GM19438 (cell line): ENCODE measurements at regions not wholly inside any gene's neighbourhood (a gene's known extent, or its start where the extent isn't known, plus 50 kb on each side); places are given as distances from the start of the nearest gene placed in this dataset.
"Not testable (repeated sequence)": the region's sequence is repeated elsewhere in the genome, so short reads cannot be mapped to it uniquely, and the experiment has no call there.

Experiments
- ATAC-seq: cut with Tn5 transposase; IDR thresholded peaks from one replicate; pipeline ENCODE4 v1.9.1; 2021; ENCODE audit warnings: low read depth; ENCODE audit not compliant: unreplicated experiment

DNA sequence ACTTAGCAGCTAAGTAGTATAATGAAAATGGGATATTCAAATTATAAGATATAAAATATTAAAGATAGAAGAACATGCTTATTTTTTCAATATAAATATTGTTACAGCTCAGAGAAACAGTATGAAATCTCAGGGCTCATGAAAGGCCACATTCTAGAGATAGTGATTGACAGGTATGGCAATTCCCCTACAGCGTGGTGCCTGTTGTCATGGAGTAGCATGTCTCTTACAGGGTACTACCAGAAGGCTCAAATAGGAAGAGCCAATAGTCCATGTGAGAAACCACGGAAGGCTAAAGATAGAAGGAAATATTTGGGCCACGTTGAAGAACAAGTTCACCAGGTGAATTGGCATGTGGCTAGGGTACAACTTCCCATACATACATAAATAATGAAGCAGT is 522.9 kb upstream of the ZNF337 start:
- ATAC-seq, result not testable (repeated sequence)

DNA sequence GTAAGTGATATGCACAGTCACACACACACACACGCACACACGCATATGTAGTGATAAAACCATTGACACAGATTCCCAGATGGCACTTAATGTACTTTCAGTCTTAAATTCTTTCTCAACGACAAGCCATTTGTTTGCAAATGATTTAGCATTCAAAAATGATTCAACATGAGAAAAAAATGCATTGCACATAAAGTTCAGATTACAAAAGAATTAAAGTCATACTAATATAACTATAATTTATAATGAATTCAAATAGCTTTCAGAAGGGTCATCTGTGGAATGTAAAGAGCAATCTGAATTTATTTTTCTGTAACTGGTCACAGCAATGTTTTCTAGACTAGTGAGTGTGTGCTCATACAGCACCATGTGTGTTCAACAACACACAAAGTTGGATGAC is 521.6 kb upstream of the ZNF337 start:
- ATAC-seq, result no peak

DNA sequence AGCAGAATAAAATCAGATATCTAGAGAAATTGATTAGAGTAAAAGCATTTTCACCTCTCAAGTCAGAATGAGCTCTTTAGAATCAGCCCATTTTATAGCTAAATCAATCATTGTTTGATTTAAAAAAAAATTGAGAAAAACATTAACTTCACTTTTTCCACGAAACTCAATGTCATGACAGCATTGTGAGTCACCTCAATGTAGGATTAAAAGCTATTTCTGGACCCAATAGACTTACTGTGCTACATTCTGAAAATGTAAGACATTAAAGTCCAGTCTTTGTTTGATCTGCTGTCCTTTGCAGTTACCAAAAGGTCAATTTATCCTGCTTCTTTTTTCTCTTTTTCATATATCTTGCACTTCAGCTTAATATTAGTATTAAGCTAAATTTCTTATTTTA is 519.4 kb upstream of the ZNF337 start:
- no peak for ATAC-seq

DNA sequence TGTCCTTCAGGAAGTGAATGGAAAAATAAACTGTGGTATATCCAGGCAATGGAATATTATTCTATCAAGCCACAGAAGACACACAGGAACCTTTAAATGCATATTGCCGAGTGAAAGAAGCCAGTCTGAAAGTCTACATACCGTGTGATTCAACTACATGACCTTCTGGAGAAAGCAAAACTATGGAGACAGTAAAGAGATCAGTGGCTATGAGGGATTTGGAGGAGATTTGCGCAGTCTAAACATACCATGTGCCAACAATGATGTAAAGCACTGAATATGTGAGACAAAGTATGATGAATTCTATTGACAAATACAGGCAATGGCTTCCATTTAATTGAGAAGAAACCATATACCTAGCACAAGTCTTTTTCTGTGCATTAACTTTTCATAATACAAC is 518.3 kb upstream of the ZNF337 start:
- ATAC-seq, result no peak

DNA sequence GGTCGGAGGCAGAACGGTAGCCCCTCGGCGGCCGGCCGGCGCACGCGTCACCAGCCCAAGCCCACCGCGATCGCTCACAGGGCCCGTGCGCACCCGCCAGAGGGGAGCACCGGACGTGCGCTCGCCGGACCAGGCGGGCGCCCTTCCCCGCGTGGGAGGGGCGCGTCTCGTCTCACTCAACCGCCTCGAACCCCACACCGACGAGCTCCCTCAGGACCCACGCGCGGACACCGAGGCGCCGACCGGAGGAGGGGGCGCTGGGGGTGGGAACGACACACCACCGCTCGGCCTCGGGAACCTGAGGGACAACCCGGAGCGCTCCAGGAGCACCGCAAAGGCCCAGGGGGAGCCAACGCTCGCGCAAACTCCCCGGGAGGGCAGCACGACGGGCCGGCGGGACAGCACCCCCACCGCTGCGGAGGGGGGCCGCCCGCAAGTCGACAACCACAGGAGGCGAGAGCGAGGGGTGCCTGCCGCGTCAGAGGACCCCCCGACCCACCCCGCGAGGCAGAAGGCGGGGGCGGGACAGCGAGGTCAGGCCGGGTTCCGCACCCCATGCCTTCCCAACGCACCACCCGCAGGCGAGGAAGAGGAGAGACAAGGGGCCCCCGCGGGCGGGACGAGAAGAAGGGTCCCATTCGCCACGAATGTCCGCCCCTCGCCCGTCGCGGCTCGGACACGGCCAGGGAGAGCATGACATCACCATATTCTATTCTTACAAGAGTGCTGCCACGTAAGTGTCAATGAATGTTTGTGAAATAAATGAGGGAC is 512.7 kb upstream of the ZNF337 start:
- ATAC-seq, result no peak

GRCh38 chr20:26208296-26209091 is 511.8 kb upstream of the ZNF337 start:
- no peak for ATAC-seq

GRCh38 chr20:26207967-26208295 is 511.3 kb upstream of the ZNF337 start:
- not testable (repeated sequence) for ATAC-seq

- ATAC-seq, result no peak
Measured at GRCh38 chr20:26207237-26207966, 510.7 kb upstream of the ZNF337 start.

- no peak for ATAC-seq
Measured at GRCh38 chr20:26205350-26205749, 508.7 kb upstream of the ZNF337 start.

- ATAC-seq, result not testable (repeated sequence)
Measured at GRCh38 chr20:26201026-26201425, 504.4 kb upstream of the ZNF337 start.

DNA sequence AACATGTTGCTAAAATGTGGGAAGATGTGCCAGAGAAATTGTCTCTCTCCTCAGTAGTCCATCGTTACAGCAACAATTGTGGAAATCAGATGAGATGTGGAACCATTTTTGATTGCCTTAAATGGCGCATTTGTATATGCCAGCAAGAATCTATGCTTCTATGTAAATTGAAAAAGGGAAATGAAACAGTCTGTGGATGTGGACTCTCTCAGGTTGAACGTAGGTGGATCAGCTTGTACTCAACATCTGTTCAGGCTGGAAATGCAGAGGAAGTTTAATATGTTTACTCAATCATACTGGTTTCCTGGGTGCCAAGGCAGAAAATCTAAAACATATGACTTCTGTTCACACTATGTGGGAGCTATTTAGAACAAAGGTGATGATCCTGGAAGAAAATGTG is 490.7 kb upstream of the ZNF337 start:
- not testable (repeated sequence) for ATAC-seq

- ATAC-seq, result not testable (repeated sequence)
Measured at GRCh38 chr20:26183720-26184119, 487.1 kb upstream of the ZNF337 start.

- ATAC-seq, result not testable (repeated sequence)
Measured at GRCh38 chr20:26181364-26181763, 484.7 kb upstream of the ZNF337 start.

GRCh38 chr20:26171875-26172274 is 475.2 kb upstream of the ZNF337 start:
- not testable (repeated sequence) for ATAC-seq

DNA sequence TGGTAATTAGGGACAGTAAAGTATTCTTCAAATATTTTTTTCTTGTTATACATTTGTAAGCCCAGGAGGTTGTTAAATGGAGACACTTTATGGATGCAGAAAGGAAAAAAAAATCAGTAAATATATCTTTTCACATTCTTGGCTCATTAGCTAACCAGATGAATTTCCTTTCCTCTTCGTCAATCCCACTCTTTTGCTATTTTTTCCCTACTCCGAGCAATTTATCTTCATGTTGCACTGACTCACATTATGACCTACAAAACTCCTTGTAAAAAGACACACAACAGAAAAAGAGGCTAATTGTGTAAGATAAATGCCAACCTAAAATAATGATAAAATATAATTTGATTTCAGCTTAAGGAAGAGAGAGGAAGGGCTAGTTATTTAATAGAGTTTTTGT is 472.9 kb upstream of the ZNF337 start:
- no peak for ATAC-seq

- no peak for ATAC-seq
Measured at GRCh38 chr20:26167499-26167898, 470.8 kb upstream of the ZNF337 start.

DNA sequence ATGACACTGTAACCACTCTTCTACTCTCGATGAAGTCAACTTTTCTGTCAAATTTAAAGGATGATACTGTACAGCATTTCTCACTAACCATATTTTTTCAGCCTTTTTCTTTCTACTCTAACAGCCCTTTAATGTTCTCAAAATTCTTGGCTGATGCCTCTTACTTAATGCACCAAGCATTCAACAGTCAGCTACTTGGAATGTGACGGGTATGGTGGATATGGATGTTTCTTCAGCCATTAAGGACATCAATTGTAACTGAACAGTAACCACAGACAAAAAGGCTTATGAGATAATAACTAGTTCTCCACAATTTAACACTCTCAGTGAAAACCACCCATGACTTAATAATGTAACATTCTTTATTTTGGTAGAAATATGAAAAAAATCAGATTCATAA is 467.2 kb upstream of the ZNF337 start:
- no peak for ATAC-seq

- ATAC-seq, result not testable (repeated sequence)
Measured at GRCh38 chr20:26163151-26163550, 466.5 kb upstream of the ZNF337 start.

- ATAC-seq, result not testable (repeated sequence)
Measured at GRCh38 chr20:26161741-26162140, 465.1 kb upstream of the ZNF337 start.

DNA sequence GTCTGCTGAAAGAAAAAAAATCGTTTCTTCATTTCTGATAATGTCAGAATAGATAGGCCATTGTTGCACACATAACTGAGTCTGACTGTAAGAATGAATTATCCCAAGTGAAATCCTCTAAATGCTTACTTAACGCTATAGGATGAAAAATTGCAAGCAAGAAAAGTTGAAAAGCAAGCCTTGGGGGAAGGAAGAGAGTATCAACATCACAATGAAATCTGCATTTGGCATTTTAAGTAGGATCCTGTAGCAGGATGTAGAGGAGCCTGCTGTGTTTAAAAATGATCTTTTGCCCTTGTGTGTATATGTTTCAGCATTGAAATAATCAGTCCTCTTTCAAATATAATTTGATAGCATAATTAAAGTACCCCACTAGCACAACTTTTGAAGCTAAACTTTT is 464.3 kb upstream of the ZNF337 start:
- ATAC-seq, result not testable (repeated sequence)

DNA sequence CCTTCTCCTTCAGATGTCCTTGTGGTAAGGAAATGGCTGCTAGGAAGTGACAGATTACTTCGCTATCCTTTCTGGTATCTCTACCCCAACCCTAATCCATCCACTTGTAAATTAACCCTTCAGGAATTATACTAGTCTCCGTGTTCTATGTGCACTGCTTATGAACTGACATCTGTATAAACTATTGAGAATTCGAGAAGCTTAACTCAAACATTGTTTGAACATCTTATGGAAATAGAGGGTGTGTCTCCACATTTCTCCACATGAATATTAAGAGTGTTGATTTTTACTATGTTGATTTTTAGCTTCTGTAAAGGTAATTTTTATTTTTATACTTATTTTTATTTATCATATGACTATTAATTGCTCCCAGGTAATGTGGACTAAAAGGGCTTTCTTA is 457.6 kb upstream of the ZNF337 start:
- no peak for ATAC-seq
